HG03378 (cell line): ENCODE measurements at regions not wholly inside any gene's neighbourhood (a gene's known extent, or its start where the extent isn't known, plus 50 kb on each side); places are given as distances from the start of the nearest gene placed in this dataset.
A peak's percentile ranks its signal among the peaks of the same experiment; 100 is the strongest.

Experiments used
- ATAC-seq: cut with Tn5 transposase; IDR thresholded peaks from one replicate; pipeline ENCODE4 v1.9.1; 2021; ENCODE audit warnings: mild to moderate bottlenecking, moderate library complexity; ENCODE audit not compliant: unreplicated experiment

DNA sequence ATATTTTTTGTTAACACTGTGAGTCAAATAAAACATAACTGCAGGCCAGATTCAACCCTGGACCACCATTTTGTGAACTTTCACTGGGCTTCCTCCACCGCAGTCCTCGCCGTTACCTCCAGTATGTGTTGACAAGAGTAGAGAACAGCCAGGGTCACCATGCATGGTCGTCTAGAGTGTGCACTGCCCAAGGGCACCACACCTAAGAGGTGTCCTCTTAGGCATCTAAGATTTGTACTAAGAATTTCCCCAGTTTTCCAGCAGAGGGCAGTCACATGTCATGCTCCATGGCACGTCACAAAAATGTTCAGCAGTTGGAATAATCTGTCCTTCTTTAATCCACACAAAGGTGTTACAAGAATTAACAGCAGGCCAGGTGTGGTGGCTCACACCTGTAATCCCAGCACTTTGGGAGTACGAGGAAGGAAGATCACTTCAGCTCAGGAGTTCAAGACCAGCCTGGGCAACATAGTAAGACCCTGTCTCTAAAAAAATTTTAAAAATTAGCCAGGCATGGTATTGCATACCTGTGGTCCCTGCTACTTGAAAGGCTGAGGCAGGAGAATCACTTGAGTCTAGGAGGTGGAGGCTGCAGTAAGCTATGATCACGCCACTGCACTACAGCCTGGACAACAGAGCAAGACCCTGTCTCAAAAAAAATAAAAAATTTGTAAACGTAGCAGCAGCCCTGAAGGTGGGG lies 71.2 kb upstream of the FOXK1 start:
- ATAC-seq: peak; percentile 80

DNA sequence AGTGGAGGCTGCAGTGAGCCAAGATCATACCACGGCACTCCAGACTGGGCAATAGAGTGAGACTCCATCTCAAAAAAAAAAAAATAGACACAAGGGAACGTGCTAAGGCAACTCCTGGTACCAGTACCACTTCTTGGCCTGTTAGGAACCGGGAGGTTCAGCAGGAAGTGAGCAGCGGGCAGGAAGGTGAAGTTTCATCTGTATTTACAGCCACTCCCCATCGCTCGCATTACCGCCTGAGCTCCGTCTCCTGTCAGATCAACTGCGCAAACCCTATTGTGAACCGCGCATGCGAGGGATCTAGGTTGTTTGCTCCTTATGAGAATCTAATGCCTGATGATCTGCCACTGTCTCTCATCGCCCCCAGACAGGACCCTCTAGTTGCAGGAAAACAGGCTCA lies 69.9 kb upstream of the FOXK1 start:
- no peak for ATAC-seq

DNA sequence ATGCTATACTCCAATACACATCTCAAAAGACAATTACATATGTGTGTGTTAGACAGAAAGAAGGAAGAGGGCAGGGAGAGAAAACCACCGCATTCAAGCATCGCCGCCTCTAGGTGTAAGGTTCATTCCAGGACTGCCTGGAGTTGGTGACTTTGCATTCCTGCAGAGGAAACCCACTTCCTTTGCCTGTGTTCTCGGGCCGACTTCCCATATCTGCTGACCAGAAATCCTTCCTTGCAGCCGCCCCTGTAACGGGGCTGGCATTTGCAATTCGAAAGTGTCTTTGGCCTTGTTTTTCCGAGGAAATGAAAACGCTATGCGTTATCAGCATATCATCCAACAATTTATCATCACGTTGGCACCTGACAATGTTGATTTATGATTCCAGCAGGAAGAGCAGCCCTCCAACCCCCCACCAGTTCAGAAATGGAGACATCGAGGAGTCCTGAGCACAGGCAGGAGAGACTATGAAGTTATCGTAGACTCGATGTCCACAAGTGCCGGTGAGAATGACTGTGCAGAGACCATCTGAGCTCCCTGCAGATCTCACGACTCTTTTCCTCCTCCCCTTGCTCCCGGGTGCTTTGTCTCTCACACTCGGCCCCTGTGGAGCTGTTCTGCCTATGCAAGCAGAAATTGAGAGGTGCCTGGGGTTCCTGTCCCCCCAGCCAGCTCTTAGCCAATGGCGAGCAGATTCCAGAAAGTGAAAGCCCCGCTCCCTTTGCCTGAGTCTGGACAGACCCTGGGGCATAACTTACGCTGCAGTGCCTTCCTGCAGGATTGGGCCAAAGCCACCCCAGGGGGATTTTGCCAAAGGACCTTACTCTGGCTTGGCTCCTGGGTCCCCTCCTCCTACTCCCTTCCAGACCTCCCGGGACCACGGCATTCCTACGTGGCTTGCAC lies 68.9 kb upstream of the FOXK1 start:
- ATAC-seq: no peak

GRCh38 chr7:4613846-4614548 lies 68.1 kb upstream of the FOXK1 start:
- no peak for ATAC-seq

GRCh38 chr7:4616116-4616515 lies 66.0 kb upstream of the FOXK1 start:
- no peak for ATAC-seq

DNA sequence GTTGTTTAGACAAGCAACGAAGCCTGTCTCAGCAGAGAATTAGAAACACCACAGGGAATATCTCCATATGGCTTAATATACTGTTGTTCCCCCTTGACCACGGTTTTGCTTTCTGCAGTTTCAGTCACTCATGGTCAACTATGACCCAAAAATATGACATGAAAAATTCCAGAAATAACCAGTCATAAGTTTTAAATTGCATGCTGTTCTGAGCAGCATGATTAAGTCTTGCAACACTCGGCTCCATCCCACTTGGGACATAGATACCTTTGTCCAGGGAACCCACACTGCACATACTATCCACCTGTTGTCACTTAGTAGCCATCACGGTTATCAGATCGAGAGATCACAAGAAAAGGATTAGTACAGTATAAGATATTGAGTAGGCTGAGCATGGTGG lies 60.7 kb upstream of the FOXK1 start:
- no peak for ATAC-seq

- no peak for ATAC-seq
Measured at GRCh38 chr7:4626318-4626845, 55.7 kb upstream of the FOXK1 start.

- ATAC-seq: no peak
Measured at GRCh38 chr7:4629287-4629895, 52.7 kb upstream of the FOXK1 start.

GRCh38 chr7:4631380-4632179 lies 50.5 kb upstream of the FOXK1 start:
- no peak for ATAC-seq
